NCI-H187 (cell line): ENCODE measurements at regions not wholly inside any gene's neighbourhood (a gene's known extent, or its start where the extent isn't known, plus 50 kb on each side); places are given as distances from the start of the nearest gene placed in this dataset.

ENCODE experiments used
- DNase-seq, 2 experiments: peaks; one replicate each; lab custom pipeline; 2025; lab: John Stamatoyannopoulos, UW

- no peak for DNase-seq
Measured at GRCh38 chr20:11083841-11084240, 410.0 kb upstream of the JAG1 start.

GRCh38 chr20:11084508-11084907, 410.7 kb upstream of the JAG1 start:
- no peak for DNase-seq

- DNase-seq, result no peak
Measured at GRCh38 chr20:11086970-11087369, 413.2 kb upstream of the JAG1 start.

- DNase-seq, result no peak
Measured at GRCh38 chr20:11090751-11091150, 417.0 kb upstream of the JAG1 start.

- DNase-seq, result no peak
Measured at GRCh38 chr20:11091511-11091910, 417.7 kb upstream of the JAG1 start.

- DNase-seq, result no peak
Measured at GRCh38 chr20:11092151-11092550, 418.4 kb upstream of the JAG1 start.

GRCh38 chr20:11094196-11094595, 420.4 kb upstream of the JAG1 start:
- DNase-seq, result no peak

- no peak for DNase-seq
Measured at GRCh38 chr20:11094711-11095110, 420.9 kb upstream of the JAG1 start.

- no peak for DNase-seq
Measured at GRCh38 chr20:11098888-11099287, 425.1 kb upstream of the JAG1 start.

GRCh38 chr20:11101243-11101642, 427.4 kb upstream of the JAG1 start:
- DNase-seq, result no peak

- no peak for DNase-seq
Measured at GRCh38 chr20:11101696-11102095, 427.9 kb upstream of the JAG1 start.

GRCh38 chr20:11103866-11104265, 430.1 kb upstream of the JAG1 start:
- DNase-seq, result no peak

GRCh38 chr20:11108102-11108810, 434.5 kb upstream of the JAG1 start:
- no peak for DNase-seq

GRCh38 chr20:11110535-11110934, 436.7 kb upstream of the JAG1 start:
- no peak for DNase-seq

- no peak for DNase-seq
Measured at GRCh38 chr20:11111191-11111590, 437.4 kb upstream of the JAG1 start.

- DNase-seq, result no peak
Measured at GRCh38 chr20:11112832-11113231, 439.0 kb upstream of the JAG1 start.

- no peak for DNase-seq
Measured at GRCh38 chr20:11114382-11114781, 440.6 kb upstream of the JAG1 start.

- no peak for DNase-seq
Measured at GRCh38 chr20:11117808-11118528, 444.2 kb upstream of the JAG1 start.

- DNase-seq, result no peak
Measured at GRCh38 chr20:11118802-11119380, 445.1 kb upstream of the JAG1 start.

GRCh38 chr20:11119573-11119972, 445.8 kb upstream of the JAG1 start:
- DNase-seq, result no peak

- no peak for DNase-seq
Measured at GRCh38 chr20:11120431-11120830, 446.6 kb upstream of the JAG1 start.

GRCh38 chr20:11124849-11125505, 451.2 kb upstream of the JAG1 start:
- no peak for DNase-seq

- DNase-seq, result no peak
Measured at GRCh38 chr20:11128220-11128718, 454.5 kb upstream of the JAG1 start.
